Nephron progenitor cell (in vitro differentiated cells): ENCODE measurements at regions not wholly inside any gene's neighbourhood (a gene's known extent, or its start where the extent isn't known, plus 50 kb on each side); places are given as distances from the start of the nearest gene placed in this dataset.
"Not testable (repeated sequence)": the region's sequence is repeated elsewhere in the genome, so short reads cannot be mapped to it uniquely, and the experiment has no call there.

Experiments used
- DNase-seq: peaks from one replicate; pipeline ENCODE4 v3.0.0; 2021
- H3K27ac Mint-ChIP-seq: 2 replicates; pipeline ENCODE4 v1.8.0; 2021; ENCODE audit warnings: mild to moderate bottlenecking, moderate library complexity, mixed read lengths
- H3K27me3 Mint-ChIP-seq: 2 replicates; pipeline ENCODE4 v1.8.0; 2021; ENCODE audit warnings: mild to moderate bottlenecking, low read depth, mixed read lengths; ENCODE audit not compliant: poor library complexity
- H3K36me3 Mint-ChIP-seq: 2 replicates; pipeline ENCODE4 v1.8.0; 2021; ENCODE audit warnings: low read depth, mixed read lengths
- H3K4me1 Mint-ChIP-seq: 2 replicates; pipeline ENCODE4 v1.8.0; 2021; ENCODE audit warnings: mixed read lengths
- H3K4me3 Mint-ChIP-seq: 2 replicates; pipeline ENCODE4 v1.8.0; 2021; ENCODE audit warnings: mild to moderate bottlenecking, moderate library complexity, mixed read lengths
- H3K9me3 Mint-ChIP-seq: 2 replicates; pipeline ENCODE4 v1.8.0; 2021; ENCODE audit warnings: mild to moderate bottlenecking, moderate library complexity, mixed read lengths
- CTCF ChIP-seq: fragments of 200-600 bp; sonication (generic); IDR thresholded peaks from 2 replicates; pipeline ENCODE4 v1.5.0; 2021; ENCODE audit warnings: antibody characterized with exemption

- not testable (repeated sequence) for DNase-seq, H3K27ac Mint-ChIP-seq, H3K27me3 Mint-ChIP-seq, H3K4me3 Mint-ChIP-seq, H3K36me3 Mint-ChIP-seq, H3K4me1 Mint-ChIP-seq
- H3K9me3 Mint-ChIP-seq: peaks cover 65% of the 10 kb centered on the region
Measured at GRCh38 chr10:78096486-78096885, 62.8 kb downstream of the RPS24 start.

GRCh38 chr10:78102593-78102992 is 68.9 kb downstream of the RPS24 start:
- H3K36me3 Mint-ChIP-seq: peaks cover 13% of the 10 kb centered on the region
- H3K27me3 Mint-ChIP-seq: peaks cover 10% of the 10 kb centered on the region
- H3K9me3 Mint-ChIP-seq: peaks cover 96% of the 10 kb centered on the region
- H3K4me1 Mint-ChIP-seq, H3K27ac Mint-ChIP-seq, DNase-seq, H3K4me3 Mint-ChIP-seq: not testable (repeated sequence)

- H3K27me3 Mint-ChIP-seq: peaks cover 10% of the 10 kb centered on the region
- peaks cover 7% of the 10 kb centered on the region for H3K4me1 Mint-ChIP-seq
- H3K9me3 Mint-ChIP-seq: peaks cover 59% of the 10 kb centered on the region
- no peak overlapping the region for H3K4me3 Mint-ChIP-seq
- no peak for TF ChIP-seq CTCF
- peaks cover 13% of the 10 kb centered on the region for H3K36me3 Mint-ChIP-seq
- DNase-seq: no peak
- no peak overlapping the region for H3K27ac Mint-ChIP-seq
Measured at GRCh38 chr10:78109210-78109609, 75.5 kb downstream of the RPS24 start.

GRCh38 chr10:78115135-78115853 is 81.6 kb downstream of the RPS24 start:
- Mint-ChIP-seq H3K9me3 (peaks cover 25% of the 10 kb centered on the region), H3K4me1 (peaks cover 64% of the 10 kb centered on the region), H3K4me3 (peak overlapping the region; percentile 35), H3K27me3 (peaks cover 3% of the 10 kb centered on the region), H3K27ac (peak overlapping the region; percentile 82), H3K36me3 (no peaks in the 10 kb centered on the region)
- peak; percentile 24 for DNase-seq
- TF ChIP-seq CTCF: no peak

- no peak for TF ChIP-seq CTCF
- Mint-ChIP-seq H3K9me3 (peaks cover 29% of the 10 kb centered on the region), H3K4me1 (peaks cover 64% of the 10 kb centered on the region), H3K27ac (peak overlapping the region; percentile 92), H3K4me3 (peak overlapping the region; percentile 31), H3K27me3 (peaks cover 3% of the 10 kb centered on the region), H3K36me3 (peaks cover 6% of the 10 kb centered on the region)
- peak; percentile 14 for DNase-seq
Measured at GRCh38 chr10:78116361-78116760, 82.7 kb downstream of the RPS24 start.

- H3K4me1 Mint-ChIP-seq: peaks cover 63% of the 10 kb centered on the region
Measured at GRCh38 chr10:78118591-78118990, 84.9 kb downstream of the RPS24 start.

More at GRCh38 chr10:78118591-78118990, 84.9 kb downstream of the RPS24 start:
- peak overlapping the region; percentile 10 for H3K4me3 Mint-ChIP-seq
- DNase-seq: no peak
- H3K36me3 Mint-ChIP-seq: peaks cover 20% of the 10 kb centered on the region
- H3K27me3 Mint-ChIP-seq: peaks cover 3% of the 10 kb centered on the region
- peaks cover 47% of the 10 kb centered on the region for H3K9me3 Mint-ChIP-seq
- peak overlapping the region; percentile 82 for H3K27ac Mint-ChIP-seq
- no peak for TF ChIP-seq CTCF
